GM12873 (cell line): ENCODE measurements at regions not wholly inside any gene's neighbourhood (a gene's known extent, or its start where the extent isn't known, plus 50 kb on each side); places are given as distances from the start of the nearest gene placed in this dataset.

ENCODE experiments used
- TF ChIP-seq, protein P1 (sequence below): IDR thresholded peaks from 2 replicates; pipeline ENCODE4 v1.5.1; 2012; ENCODE audit warnings: low read depth, mild to moderate bottlenecking, moderate library complexity, low read length, control low read depth; ENCODE audit not compliant: insufficient read depth; ENCODE audit errors: missing control alignments

DNA sequence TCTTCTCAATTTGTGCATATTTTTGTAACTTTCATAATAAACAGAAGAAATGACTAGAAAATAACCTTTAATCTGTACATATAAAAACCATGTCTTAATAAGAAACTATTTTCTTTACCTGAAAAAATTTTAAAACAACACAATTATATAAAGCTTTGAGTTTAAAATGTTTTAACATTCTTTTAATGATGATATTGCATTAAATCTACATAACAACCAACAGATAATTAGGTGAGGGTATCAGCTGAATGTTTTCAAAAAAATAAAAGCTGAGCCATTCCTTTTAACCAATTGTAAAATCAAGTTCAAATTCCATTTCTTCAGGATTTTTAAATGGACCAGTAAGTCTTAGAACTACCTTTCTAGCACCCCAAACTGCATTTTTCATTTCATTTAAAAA is 1185.0 kb upstream of the CITED2 start:
- TF ChIP-seq, protein P1, sequence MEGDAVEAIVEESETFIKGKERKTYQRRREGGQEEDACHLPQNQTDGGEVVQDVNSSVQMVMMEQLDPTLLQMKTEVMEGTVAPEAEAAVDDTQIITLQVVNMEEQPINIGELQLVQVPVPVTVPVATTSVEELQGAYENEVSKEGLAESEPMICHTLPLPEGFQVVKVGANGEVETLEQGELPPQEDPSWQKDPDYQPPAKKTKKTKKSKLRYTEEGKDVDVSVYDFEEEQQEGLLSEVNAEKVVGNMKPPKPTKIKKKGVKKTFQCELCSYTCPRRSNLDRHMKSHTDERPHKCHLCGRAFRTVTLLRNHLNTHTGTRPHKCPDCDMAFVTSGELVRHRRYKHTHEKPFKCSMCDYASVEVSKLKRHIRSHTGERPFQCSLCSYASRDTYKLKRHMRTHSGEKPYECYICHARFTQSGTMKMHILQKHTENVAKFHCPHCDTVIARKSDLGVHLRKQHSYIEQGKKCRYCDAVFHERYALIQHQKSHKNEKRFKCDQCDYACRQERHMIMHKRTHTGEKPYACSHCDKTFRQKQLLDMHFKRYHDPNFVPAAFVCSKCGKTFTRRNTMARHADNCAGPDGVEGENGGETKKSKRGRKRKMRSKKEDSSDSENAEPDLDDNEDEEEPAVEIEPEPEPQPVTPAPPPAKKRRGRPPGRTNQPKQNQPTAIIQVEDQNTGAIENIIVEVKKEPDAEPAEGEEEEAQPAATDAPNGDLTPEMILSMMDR = no peak

DNA sequence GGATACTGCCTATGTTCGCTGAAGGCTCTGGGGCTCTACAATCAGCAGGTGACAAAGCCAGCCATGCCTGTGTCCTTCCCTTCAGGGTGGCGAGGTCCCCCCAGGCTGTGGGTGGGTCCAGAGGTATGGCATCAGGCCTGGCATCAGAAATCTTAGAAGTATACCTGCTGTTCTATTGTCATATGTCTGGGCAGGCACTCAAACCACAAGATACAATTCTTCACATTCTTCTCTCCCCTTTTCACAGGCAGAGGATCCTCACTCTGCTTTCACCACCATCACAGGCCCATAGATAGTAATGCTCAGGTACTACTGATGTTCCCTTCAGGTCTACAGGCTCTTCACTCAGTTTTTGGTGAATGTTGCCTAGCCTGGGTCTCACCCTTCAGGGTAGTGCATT is 1180.0 kb upstream of the CITED2 start:
- TF ChIP-seq, protein P1 = no peak

DNA sequence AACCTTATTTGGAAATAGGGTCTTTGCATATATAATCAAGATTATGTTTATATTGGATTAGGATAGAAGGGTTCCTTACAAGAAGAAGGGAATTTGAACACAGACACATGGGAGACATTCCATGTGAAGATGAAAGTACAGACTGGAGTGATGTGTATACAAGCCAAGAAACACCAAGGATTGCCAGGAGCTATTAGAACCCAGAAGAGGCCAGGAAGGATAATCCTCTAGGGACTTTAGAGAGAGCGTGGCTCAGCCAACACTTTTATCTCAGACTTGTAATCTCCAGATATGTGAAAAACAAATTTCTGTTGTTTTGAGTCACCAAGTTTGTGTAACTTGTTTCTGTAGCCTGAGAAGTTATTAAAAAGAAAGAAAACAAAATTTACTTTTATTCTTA is 1173.9 kb upstream of the CITED2 start:
- TF ChIP-seq, protein P1 = no peak

DNA sequence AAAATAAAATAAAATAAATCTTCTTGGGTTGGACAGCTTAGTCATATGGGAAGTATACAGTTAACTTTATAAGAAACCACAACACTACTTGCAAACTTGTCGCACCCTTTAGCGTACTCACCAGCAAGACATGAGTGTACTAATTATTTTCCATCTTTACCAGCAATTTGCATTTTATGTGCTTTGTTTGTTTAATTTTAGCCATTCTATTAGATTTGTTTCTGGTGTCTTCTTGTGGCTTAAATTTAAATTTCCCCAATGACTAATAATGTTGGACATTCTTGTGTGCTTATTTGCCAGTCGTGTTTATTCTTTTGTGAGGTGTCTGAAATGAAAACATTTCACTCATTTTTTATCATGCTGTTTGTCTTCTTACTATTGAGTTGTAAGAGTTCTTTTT is 1172.2 kb upstream of the CITED2 start:
- TF ChIP-seq, protein P1 = no peak

DNA sequence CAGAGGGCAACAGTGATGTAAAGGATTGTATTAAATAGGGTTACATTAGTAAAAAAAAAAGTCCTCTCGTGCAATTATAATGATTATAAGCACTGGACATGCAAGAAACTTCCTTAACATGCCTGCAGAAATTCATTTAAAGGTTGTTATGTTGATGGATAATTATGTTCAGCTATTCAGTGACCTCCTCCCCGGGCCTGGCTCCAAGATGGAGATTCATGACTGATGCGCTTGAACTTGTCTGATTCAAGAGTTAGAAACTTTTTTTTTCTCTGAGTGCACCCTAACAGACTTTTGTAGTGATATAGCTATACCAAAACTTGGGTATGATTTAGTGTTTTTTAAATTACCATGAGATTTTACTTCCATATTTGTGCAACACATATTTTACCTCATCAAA is 1170.0 kb upstream of the CITED2 start:
- TF ChIP-seq, protein P1 = no peak

DNA sequence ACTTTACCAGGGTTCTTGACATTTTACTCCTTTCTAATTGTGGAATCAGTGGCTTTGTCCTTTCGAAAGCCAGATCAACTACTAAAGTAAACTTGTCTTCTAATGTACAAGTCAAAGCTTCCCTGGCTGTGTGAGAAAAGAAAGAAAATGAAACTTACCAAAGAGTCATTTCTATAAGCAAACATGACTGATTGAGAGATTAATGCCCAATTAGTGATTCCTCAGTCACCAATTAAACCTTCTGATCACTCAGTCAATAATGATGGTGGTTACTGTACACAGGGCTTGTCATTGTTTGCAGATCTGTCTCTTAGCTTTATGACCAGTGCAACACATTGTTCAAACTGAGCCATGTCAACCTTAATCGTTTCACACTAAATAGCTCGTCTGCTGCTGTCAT is 1168.4 kb upstream of the CITED2 start:
- TF ChIP-seq, protein P1 = no peak

DNA sequence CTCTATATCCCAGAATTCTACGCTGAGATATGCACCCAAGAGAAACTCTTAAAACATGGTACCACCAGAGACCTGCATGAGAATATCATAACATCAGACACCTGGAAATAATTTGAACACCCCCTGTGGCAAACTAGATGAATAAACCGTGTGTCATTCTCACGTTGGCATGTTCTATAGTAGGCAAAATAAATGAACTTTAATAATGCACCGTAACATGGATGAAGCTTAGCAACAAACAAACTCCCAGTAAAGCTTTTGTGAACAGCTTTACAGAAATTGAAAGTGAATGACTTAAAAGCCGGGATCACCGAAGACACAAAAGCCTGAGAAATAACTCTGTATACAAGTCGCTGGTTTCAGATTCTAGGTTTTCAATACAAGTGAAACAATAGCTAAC is 1166.8 kb upstream of the CITED2 start:
- TF ChIP-seq, protein P1 = no peak
